ENCODE measurements at regions not wholly inside any gene's neighbourhood (a gene's known extent, or its start where the extent isn't known, plus 50 kb on each side); places are given as distances from the start of the nearest gene placed in this dataset.
A peak's percentile ranks its signal among the peaks of the same experiment; 100 is the strongest.

DNA sequence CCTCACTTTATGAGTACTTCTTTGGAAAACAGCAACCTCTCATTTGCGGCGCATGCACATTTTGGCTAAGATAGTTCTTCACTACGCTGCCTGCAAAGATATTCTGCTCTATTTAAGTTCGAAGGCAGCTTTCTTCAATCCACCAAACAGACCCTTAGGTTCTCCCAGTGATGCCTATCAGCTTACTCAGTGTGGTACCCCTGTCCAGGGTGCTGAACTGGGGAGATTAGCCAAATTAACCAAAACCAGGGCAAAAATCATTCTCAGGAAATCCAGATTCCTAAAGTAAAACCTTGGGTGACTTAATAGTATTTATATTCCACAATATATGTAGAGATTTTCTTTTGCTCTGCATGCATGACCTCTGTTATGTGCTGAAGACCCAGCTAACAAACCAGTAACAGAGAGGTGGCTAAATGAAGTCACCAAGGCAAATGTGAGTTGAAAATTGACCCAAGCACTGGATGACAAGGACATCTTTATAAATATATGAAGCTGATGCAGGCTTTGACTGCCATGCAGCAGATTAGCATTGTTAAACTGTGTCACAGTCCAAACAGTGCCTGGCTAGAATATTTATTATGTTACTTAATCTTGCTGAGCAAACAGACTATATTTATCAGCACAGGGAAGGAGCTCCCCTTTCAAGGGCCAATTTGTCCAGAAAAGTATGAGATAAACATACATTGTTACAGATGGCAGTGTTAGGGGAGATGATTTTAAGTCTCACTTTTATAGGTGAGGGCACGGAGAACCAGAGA lies 418.2 kb downstream of the STIM2 start:
- intact Hi-C loops (cut with DNase I): no loop called here
- TF ChIP-seq, protein P1, sequence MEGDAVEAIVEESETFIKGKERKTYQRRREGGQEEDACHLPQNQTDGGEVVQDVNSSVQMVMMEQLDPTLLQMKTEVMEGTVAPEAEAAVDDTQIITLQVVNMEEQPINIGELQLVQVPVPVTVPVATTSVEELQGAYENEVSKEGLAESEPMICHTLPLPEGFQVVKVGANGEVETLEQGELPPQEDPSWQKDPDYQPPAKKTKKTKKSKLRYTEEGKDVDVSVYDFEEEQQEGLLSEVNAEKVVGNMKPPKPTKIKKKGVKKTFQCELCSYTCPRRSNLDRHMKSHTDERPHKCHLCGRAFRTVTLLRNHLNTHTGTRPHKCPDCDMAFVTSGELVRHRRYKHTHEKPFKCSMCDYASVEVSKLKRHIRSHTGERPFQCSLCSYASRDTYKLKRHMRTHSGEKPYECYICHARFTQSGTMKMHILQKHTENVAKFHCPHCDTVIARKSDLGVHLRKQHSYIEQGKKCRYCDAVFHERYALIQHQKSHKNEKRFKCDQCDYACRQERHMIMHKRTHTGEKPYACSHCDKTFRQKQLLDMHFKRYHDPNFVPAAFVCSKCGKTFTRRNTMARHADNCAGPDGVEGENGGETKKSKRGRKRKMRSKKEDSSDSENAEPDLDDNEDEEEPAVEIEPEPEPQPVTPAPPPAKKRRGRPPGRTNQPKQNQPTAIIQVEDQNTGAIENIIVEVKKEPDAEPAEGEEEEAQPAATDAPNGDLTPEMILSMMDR (IDR thresholded peaks at IDR 0.05; ENCODE audit: borderline replicate concordance, extremely low read depth, insufficient read depth): no peak
- Histone ChIP-seq H3K27me3 (ENCODE audit: control insufficient read depth, insufficient read depth, low read length) (no peaks in the 10 kb centered on the region), H3K36me3 (ENCODE audit: control insufficient read depth in 2 of 3, insufficient read depth in 3 of 3, low read length in 3 of 3) (no peaks in the 10 kb centered on the region), H3K27ac (ENCODE audit: low read depth in 2 of 2, low read length in 2 of 2) (no peak overlapping the region), H3K9ac (ENCODE audit: low read length in 3 of 3) (no peak overlapping the region), H3K4me1 (ENCODE audit: control insufficient read depth in 2 of 3, insufficient read depth in 2 of 3, low read depth in 1 of 3, low read length in 3 of 3) (no peaks in the 10 kb centered on the region), H3K9me3 (ENCODE audit: control insufficient read depth in 2 of 3, insufficient read depth in 1 of 3, low read length in 3 of 3) (no peaks in the 10 kb centered on the region), H3K4me3 (ENCODE audit: low read length in 3 of 3) (no peak overlapping the region)
- FAIRE-seq (no peak), DNase-seq (peak in 3 of 5 donors; percentile 48 to 84 (median 68))

DNA sequence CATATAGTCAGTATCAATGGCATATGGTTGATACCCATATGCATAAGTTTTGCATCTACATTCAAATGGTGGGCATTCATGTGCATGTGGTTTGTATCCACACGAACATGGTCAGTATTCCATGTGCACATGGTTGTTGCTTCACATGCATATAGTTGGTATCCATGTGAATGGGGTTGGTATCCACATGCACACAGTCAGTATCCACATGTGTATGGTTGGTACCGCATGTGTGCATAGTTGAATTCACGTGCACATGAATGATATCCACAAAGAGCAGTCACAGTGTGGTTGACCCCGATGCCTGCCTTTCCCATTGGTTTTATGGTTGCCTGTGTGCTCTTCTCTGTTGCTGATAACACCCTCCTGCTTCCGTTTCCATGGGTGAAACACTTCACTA lies 427.9 kb downstream of the STIM2 start:
- Histone ChIP-seq H3K27ac (ENCODE audit: low read depth in 2 of 2, low read length in 2 of 2) (no peak overlapping the region), H3K36me3 (ENCODE audit: control insufficient read depth in 2 of 3, insufficient read depth in 3 of 3, low read length in 3 of 3) (no peaks in the 10 kb centered on the region), H3K9me3 (ENCODE audit: control insufficient read depth in 2 of 3, insufficient read depth in 1 of 3, low read length in 3 of 3) (no peaks in the 10 kb centered on the region), H3K27me3 (ENCODE audit: control insufficient read depth, insufficient read depth, low read length) (no peaks in the 10 kb centered on the region), H3K4me3 (ENCODE audit: low read length in 3 of 3) (no peak overlapping the region), H3K9ac (ENCODE audit: low read length in 3 of 3) (no peak overlapping the region), H3K4me1 (ENCODE audit: control insufficient read depth in 2 of 3, insufficient read depth in 2 of 3, low read depth in 1 of 3, low read length in 3 of 3) (no peaks in the 10 kb centered on the region)
- DNase-seq: no peak
- TF ChIP-seq, protein P1 (IDR thresholded peaks at IDR 0.05; ENCODE audit: borderline replicate concordance, extremely low read depth, insufficient read depth): no peak
- intact Hi-C loops (cut with DNase I): no loop called here
- FAIRE-seq: no peak

DNA sequence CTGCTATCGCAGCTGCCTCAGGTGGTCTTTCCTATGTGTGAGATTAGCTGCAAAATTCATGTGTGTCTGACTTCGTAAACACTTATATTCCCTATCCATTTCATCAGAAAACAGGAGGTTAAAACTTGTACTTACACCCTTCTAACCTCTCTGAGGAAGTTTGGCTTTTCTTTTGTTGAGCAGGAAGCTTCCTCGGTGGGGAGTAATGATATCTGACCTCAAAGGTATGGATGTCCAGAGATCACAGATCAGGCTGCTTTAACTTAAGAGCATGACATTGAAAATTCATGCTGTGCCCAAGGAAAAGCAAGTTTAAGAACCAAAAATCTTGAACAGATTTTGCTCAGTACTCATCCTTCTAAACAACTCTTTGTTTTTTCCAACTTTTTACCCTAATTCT lies 429.1 kb downstream of the STIM2 start:
- TF ChIP-seq, protein P1 (IDR thresholded peaks at IDR 0.05; ENCODE audit: borderline replicate concordance, extremely low read depth, insufficient read depth): no peak
- no peaks in the 10 kb centered on the region for H3K4me1 ChIP-seq (ENCODE audit: control insufficient read depth in 2 of 3, insufficient read depth in 2 of 3, low read depth in 1 of 3, low read length in 3 of 3)
- H3K4me3 ChIP-seq (ENCODE audit: low read length in 3 of 3): no peak overlapping the region
- H3K9ac ChIP-seq (ENCODE audit: low read length in 3 of 3): no peak overlapping the region
- no peaks in the 10 kb centered on the region for H3K27me3 ChIP-seq (ENCODE audit: control insufficient read depth, insufficient read depth, low read length)
- intact Hi-C loops (cut with DNase I): no loop called here
- no peak for FAIRE-seq
- H3K9me3 ChIP-seq (ENCODE audit: control insufficient read depth in 2 of 3, insufficient read depth in 1 of 3, low read length in 3 of 3): no peaks in the 10 kb centered on the region
- no peak overlapping the region for H3K27ac ChIP-seq (ENCODE audit: low read depth in 2 of 2, low read length in 2 of 2)
- DNase-seq: no peak
- H3K36me3 ChIP-seq (ENCODE audit: control insufficient read depth in 2 of 3, insufficient read depth in 3 of 3, low read length in 3 of 3): no peaks in the 10 kb centered on the region

DNA sequence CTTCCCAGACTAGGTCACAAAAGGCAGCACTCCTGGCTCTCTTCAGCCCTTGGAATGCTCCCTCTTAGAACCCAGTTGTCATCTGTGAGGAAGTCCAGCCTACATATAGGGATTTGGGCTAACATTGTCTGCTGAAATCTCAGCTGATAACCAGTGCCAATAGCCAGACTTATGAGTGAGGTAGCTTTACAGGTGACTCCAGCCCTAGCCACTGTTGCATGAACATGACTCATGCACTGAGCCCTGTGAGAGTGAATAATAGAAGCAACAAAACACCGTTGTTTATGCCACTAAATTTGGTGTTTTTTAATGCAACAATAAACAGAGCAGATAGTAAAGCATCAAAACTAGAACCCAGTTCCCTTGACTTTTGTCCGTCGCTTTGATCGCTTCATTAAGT lies 433.2 kb downstream of the STIM2 start:
- H3K27ac ChIP-seq (ENCODE audit: low read depth in 2 of 2, low read length in 2 of 2): no peak overlapping the region
- H3K27me3 ChIP-seq (ENCODE audit: control insufficient read depth, insufficient read depth, low read length): no peaks in the 10 kb centered on the region
- FAIRE-seq: no peak
- TF ChIP-seq, protein P1 (IDR thresholded peaks at IDR 0.05; ENCODE audit: borderline replicate concordance, extremely low read depth, insufficient read depth): no peak
- no peaks in the 10 kb centered on the region for H3K36me3 ChIP-seq (ENCODE audit: control insufficient read depth in 2 of 3, insufficient read depth in 3 of 3, low read length in 3 of 3)
- H3K4me3 ChIP-seq (ENCODE audit: low read length in 3 of 3): no peak overlapping the region
- no peaks in the 10 kb centered on the region for H3K4me1 ChIP-seq (ENCODE audit: control insufficient read depth in 2 of 3, insufficient read depth in 2 of 3, low read depth in 1 of 3, low read length in 3 of 3)
- no peak overlapping the region for H3K9ac ChIP-seq (ENCODE audit: low read length in 3 of 3)
- intact Hi-C loops (cut with DNase I): no loop called here
- DNase-seq: no peak
- H3K9me3 ChIP-seq (ENCODE audit: control insufficient read depth in 2 of 3, insufficient read depth in 1 of 3, low read length in 3 of 3): no peaks in the 10 kb centered on the region
